Testis (tissue), 2 donors: ENCODE measurements at regions not wholly inside any gene's neighbourhood (a gene's known extent, or its start where the extent isn't known, plus 50 kb on each side); places are given as distances from the start of the nearest gene placed in this dataset.

Experiments used
- DNase-seq: peaks from one replicate; pipeline ENCODE4 v3.0.0-alpha.2; 2019
- H3K27ac ChIP-seq, 2 donors: fragments of 200-600 bp; sonication (generic); one replicate each; pipeline ENCODE4 v1.5.1; 2019
- H3K27me3 ChIP-seq: fragments of 200-600 bp; sonication (generic); one replicate; pipeline ENCODE4 v1.5.1; 2019
- H3K36me3 ChIP-seq: fragments of 200-600 bp; sonication (generic); one replicate; pipeline ENCODE4 v1.5.1; 2017; ENCODE audit warnings: low read depth; ENCODE audit errors: missing control alignments
- H3K4me1 ChIP-seq: fragments of 200-600 bp; sonication (generic); one replicate; pipeline ENCODE4 v1.5.1; 2019
- H3K4me3 ChIP-seq, 2 donors: fragments of 200-600 bp; sonication (generic); one replicate each; pipeline ENCODE4 v1.5.1; 2017 to 2019
- H3K9me3 ChIP-seq: fragments of 200-600 bp; sonication (generic); one replicate; pipeline ENCODE4 v1.5.1; 2017
- POLR2A ChIP-seq: fragments of 450-650 bp; IDR thresholded peaks from one replicate; pipeline ENCODE4 v1.6.1; 2017; ENCODE audit warnings: antibody characterized with exemption, mild to moderate bottlenecking, moderate library complexity
- WGBS, 2 donors: methylation state at CpG; one replicate each; pipeline ENCODE4 v1.1.5; 2018; 5-methylcytosine and 5-hydroxymethylcytosine counted together
- intact Hi-C: fragments of 100-400 bp; cut with DNase I; formaldehyde crosslinking; loops from one replicate; pipeline ENCODE4 v1.15.1; 2023; ENCODE audit warnings: low total_unique reads
- TF ChIP-seq, protein P1 (sequence below), 3 experiments: fragments of 450-650 bp in 2 of 3; fragments of 200-600 bp in 1 of 3; sonication (generic) in 1 of 3; IDR thresholded peaks; one replicate each; pipeline ENCODE4 v1.5.1; 2016 to 2019; ENCODE audit warnings: antibody characterized with exemption in 3 of 3, mild to moderate bottlenecking in 2 of 3, moderate library complexity in 1 of 3

DNA sequence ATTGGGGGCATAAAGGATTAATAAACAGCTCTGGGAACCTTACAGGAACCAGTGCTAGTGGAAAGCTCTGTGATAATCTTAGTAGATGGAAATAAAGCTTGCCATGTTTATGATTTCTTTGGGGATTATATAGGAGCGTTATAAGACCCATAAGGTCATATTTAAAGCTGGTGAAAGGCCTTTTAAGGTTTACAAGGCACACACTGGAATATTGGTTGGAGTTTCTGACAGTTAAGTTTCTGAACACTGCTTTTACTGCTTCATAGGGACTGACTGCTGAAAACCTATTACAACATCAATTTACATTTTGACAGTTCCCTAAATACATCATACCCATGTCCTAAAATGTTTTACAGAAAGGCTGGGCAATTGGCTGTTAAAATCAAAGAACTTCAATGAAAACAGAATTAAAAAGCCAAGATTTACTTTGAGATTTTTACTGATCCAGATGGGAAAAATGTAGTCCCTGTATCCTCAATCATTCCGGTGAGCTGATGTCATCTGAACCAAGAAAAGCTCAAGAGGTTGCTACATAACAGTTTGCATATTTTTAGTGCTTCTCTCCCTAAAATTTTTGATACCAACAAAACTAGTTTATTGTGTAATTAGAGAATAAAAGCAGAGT lies 153.7 kb upstream of the IGF1 start:
- no peaks in the 10 kb centered on the region for H3K27me3 ChIP-seq
- no peak overlapping the region for H3K4me3 ChIP-seq
- no peak for DNase-seq
- no peak overlapping the region for H3K27ac ChIP-seq
- TF ChIP-seq, protein P1, sequence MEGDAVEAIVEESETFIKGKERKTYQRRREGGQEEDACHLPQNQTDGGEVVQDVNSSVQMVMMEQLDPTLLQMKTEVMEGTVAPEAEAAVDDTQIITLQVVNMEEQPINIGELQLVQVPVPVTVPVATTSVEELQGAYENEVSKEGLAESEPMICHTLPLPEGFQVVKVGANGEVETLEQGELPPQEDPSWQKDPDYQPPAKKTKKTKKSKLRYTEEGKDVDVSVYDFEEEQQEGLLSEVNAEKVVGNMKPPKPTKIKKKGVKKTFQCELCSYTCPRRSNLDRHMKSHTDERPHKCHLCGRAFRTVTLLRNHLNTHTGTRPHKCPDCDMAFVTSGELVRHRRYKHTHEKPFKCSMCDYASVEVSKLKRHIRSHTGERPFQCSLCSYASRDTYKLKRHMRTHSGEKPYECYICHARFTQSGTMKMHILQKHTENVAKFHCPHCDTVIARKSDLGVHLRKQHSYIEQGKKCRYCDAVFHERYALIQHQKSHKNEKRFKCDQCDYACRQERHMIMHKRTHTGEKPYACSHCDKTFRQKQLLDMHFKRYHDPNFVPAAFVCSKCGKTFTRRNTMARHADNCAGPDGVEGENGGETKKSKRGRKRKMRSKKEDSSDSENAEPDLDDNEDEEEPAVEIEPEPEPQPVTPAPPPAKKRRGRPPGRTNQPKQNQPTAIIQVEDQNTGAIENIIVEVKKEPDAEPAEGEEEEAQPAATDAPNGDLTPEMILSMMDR (IDR thresholded peaks at IDR 0.05): no peak
- no peak for TF ChIP-seq POLR2A
- 79 to 80% methylated on average over 2 of the region's 2 CpGs for WGBS, 2 donors
- intact Hi-C loops: no loop called here
- H3K9me3 ChIP-seq: no peaks in the 10 kb centered on the region
- H3K4me1 ChIP-seq: no peaks in the 10 kb centered on the region
- no peaks in the 10 kb centered on the region for H3K36me3 ChIP-seq

DNA sequence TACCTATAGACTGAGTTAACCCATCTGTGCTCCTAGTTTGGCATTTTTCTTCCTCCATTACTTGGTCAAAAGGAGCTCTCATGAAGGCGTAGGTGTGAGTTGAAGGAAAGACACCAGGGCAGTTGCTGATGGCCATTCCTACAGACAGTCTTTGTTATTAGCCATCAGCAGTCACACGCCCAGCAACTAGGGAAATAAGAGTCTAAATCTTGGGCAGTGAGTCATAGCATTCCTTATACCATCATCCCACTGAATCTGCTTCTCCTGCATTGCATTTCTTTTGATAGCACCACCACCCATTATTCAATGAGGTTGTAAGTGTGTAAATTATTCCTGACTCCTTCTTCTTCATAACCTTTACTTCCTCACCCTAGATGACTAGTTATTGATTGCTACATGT lies 150.9 kb upstream of the IGF1 start:
- H3K27me3 ChIP-seq: no peaks in the 10 kb centered on the region
- no peaks in the 10 kb centered on the region for H3K36me3 ChIP-seq
- no peak for TF ChIP-seq POLR2A
- TF ChIP-seq, protein P1 (IDR thresholded peaks at IDR 0.05): no peak
- H3K27ac ChIP-seq: no peak overlapping the region
- no peaks in the 10 kb centered on the region for H3K4me1 ChIP-seq
- H3K4me3 ChIP-seq: no peak overlapping the region
- 88 to 90% methylated on average over 2 of the region's 2 CpGs for WGBS, 2 donors
- intact Hi-C loops: no loop called here
- DNase-seq: no peak
- H3K9me3 ChIP-seq: no peaks in the 10 kb centered on the region

DNA sequence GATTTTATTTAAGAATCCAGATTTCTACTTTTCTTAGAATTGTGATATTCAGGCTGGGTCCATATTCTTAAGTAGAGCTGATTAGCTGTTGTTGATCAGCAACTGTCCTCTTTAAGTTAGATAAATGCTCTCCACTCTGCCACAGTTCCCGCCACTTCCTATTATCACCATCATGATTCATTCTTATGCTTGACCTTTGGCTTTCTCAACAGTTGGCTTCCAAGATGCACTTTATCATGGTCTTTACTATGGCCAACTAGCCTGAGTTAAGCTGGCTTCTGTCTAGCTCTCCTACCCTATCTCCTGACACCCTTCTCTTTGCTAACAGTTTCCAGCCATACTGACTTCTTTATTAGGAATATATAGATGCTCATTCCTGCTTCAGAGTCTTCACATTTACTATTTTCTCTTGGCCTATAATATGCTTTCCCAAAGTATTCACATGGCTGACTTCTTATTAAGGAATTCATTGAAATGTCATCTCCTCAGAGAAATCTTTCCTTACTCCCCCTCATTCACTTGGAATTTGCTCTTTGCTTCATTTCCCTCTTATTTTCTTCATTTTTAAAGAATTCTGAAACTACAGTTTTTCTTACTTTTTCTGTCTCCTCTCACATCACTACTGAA lies 149.0 kb upstream of the IGF1 start:
- no peak overlapping the region for H3K27ac ChIP-seq
- no peak for TF ChIP-seq POLR2A
- TF ChIP-seq, protein P1 (IDR thresholded peaks at IDR 0.05): no peak
- no peaks in the 10 kb centered on the region for H3K36me3 ChIP-seq
- intact Hi-C loops: no loop called here
- H3K27me3 ChIP-seq: no peaks in the 10 kb centered on the region
- H3K4me3 ChIP-seq: no peak overlapping the region
- WGBS, 2 donors: 69 to 84% methylated on average over 1 of the region's 1 CpG
- DNase-seq: no peak
- no peaks in the 10 kb centered on the region for H3K9me3 ChIP-seq
- no peaks in the 10 kb centered on the region for H3K4me1 ChIP-seq

DNA sequence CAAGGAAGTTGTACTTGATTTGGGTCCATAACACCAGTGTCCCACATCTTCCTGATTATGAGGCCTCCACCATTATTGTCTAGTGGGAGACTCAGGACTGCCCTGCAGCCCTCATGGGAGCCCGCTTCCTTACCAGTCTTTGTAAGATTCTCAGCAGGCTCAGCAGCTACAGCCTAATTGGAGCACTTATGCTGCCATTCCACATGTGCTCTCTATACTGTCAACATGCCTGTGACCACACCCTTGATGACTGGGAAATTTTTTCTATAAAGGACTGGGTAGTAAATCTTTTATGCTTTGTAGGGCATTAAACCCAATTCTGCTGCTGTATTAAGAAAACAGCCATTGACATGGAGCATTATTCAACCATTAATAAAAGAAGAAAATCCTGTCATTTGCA lies 145.5 kb upstream of the IGF1 start:
- DNase-seq: no peak
- no peak for TF ChIP-seq POLR2A
- TF ChIP-seq, protein P1 (IDR thresholded peaks at IDR 0.05): no peak
- H3K27ac ChIP-seq: no peak overlapping the region
- no peak overlapping the region for H3K4me3 ChIP-seq
- H3K9me3 ChIP-seq: no peaks in the 10 kb centered on the region
- H3K27me3 ChIP-seq: no peaks in the 10 kb centered on the region
- WGBS, 2 donors: 92 to 100% methylated on average over 1 of the region's 1 CpG
- no peaks in the 10 kb centered on the region for H3K36me3 ChIP-seq
- intact Hi-C loops: no loop called here
- H3K4me1 ChIP-seq: no peaks in the 10 kb centered on the region

DNA sequence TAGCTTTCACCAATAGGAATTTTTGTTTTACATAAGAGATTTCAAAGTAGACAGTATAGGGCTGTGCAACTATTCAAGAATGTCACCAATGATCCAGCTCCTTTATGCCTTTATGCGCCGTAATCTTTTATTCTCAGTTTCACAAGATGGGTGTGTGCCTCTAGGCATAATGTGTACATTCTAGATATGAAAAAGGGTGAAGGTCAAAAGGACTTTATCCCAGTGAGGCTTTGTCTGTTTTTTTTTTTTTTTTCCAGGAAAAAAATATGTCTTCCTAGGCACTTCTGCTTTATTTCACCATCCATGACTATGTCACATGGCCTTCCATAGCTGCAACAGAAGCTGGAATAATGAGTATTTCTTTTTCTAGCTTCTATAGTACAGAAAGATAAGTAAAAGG lies 142.3 kb upstream of the IGF1 start:
- no peak overlapping the region for H3K4me3 ChIP-seq
- TF ChIP-seq POLR2A: no peak
- TF ChIP-seq, protein P1 (IDR thresholded peaks at IDR 0.05): no peak
- H3K9me3 ChIP-seq: no peaks in the 10 kb centered on the region
- no peaks in the 10 kb centered on the region for H3K4me1 ChIP-seq
- no peaks in the 10 kb centered on the region for H3K36me3 ChIP-seq
- WGBS, 2 donors: 92 to 98% methylated on average over 2 of the region's 2 CpGs
- H3K27me3 ChIP-seq: no peaks in the 10 kb centered on the region
- intact Hi-C loops: no loop called here
- no peak for DNase-seq
- H3K27ac ChIP-seq: no peak overlapping the region
